Activated CD8-positive, alpha-beta T cell treated with anti-CD3 and anti-CD28 coated beads for 36 hours (primary cell): ENCODE measurements at regions not wholly inside any gene's neighbourhood (a gene's known extent, or its start where the extent isn't known, plus 50 kb on each side); places are given as distances from the start of the nearest gene placed in this dataset.

Experiments
- ATAC-seq: fragments of 200-7000 bp; cut with Tn5 transposase; one replicate; pipeline ENCODE4 v1.10.0; 2021; ENCODE audit warnings: mild to moderate bottlenecking, moderate library complexity
- CTCF ChIA-PET: fragments of 350-600 bp; sonication (Branson Sonifier 250); formaldehyde crosslinking; loops from one replicate; lab custom pipeline; 2021; ENCODE audit warnings: antibody characterized with exemption; lab: Charles Lee
- POLR2A ChIA-PET: fragments of 350-600 bp; sonication (Branson Sonifier 250); formaldehyde crosslinking; loops from one replicate; lab custom pipeline; 2021; ENCODE audit warnings: antibody characterized with exemption; lab: Charles Lee
- DNase-seq: peaks from one replicate; pipeline ENCODE4 v3.0.0-alpha.2; 2020
- H3K27ac Mint-ChIP-seq: one replicate; pipeline ENCODE4 v1.8.0; 2021; ENCODE audit warnings: mild to moderate bottlenecking, mixed read lengths
- H3K27me3 Mint-ChIP-seq: one replicate; pipeline ENCODE4 v1.8.0; 2021; ENCODE audit warnings: mixed read lengths
- H3K36me3 Mint-ChIP-seq: one replicate; pipeline ENCODE4 v1.8.0; 2021; ENCODE audit warnings: low read depth, mixed read lengths
- H3K4me1 Mint-ChIP-seq: one replicate; pipeline ENCODE4 v1.8.0; 2021; ENCODE audit warnings: low read depth, mixed read lengths
- H3K4me3 Mint-ChIP-seq: one replicate; pipeline ENCODE4 v1.8.0; 2021; ENCODE audit warnings: mild to moderate bottlenecking, moderate library complexity, mixed read lengths
- H3K9me3 Mint-ChIP-seq: one replicate; pipeline ENCODE4 v1.8.0; 2021; ENCODE audit warnings: mixed read lengths
- intact Hi-C: fragments of 100-400 bp; cut with micrococcal nuclease; formaldehyde crosslinking; loops from one replicate; pipeline ENCODE4 v1.10.0; 2022
- TF ChIP-seq, protein P1 (sequence below): fragments of 200-600 bp; IDR thresholded peaks from one replicate; pipeline ENCODE4 v1.8.0; 2022; ENCODE audit warnings: antibody characterized with exemption, mild to moderate bottlenecking

DNA sequence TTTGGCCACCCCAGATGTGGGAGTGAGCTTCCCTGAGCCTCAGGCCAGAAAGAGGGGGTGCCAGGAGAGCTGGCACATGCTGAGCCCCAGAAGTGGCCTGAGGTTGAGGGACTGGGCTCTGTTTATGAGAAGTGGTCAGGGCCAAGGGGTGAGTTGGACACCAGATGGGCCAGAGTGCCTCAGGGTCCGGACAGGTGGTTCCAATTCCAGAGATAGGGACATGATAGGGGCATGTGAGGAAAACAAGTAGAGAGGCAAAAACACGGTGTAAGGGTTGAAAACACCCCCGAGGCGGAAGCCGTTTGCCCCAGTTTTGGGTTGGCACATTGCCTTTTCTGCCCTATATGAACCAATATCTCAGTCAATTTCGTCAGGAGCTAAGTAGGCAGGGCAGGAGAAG is 125.6 kb upstream of the NFIB start:
- no peak overlapping the region for H3K27ac Mint-ChIP-seq

DNA sequence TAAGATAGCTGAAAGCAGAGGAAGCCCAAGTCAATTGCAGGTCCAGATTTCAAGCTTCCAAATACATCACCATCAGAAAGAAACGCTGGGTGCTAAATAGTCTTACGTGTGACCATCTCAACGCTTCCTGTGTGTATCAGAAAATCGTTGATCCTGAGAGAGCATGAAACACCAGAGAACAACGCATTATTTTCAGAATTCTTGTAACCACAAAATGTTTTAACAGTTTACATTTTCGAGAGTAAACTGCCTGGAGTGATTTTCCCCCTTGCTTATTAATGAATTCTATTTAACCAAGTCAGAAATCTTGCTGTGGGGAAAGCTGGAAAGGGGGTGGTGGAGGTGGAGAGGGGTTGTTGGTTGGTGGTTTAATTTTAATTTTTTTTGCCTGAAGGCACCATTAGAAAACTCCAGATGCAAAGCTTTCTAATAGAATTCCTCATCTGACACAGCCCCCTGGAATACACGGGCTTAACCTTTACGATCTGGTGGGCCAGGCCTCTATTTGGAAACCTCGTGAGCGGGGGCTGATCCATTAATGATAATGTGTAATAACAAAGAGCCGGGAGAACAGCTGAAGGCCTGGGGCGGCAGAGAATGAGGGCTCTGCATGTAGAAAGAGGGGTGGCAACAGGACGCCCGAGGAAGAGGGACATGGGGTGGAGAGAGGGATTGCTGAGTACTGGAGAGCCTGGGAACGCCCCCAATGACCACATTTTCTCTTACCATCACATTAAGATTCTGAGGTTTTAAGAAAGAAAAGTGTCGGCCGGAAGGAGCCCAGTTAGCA is 124.5 kb upstream of the NFIB start:
- Mint-ChIP-seq H3K36me3 (no peaks in the 10 kb centered on the region), H3K4me1 (no peaks in the 10 kb centered on the region), H3K9me3 (no peaks in the 10 kb centered on the region), H3K27ac (no peak overlapping the region), H3K27me3 (peaks cover 2% of the 10 kb centered on the region), H3K4me3 (no peak overlapping the region)
- intact Hi-C loops: no loop called here
- TF ChIP-seq, protein P1, sequence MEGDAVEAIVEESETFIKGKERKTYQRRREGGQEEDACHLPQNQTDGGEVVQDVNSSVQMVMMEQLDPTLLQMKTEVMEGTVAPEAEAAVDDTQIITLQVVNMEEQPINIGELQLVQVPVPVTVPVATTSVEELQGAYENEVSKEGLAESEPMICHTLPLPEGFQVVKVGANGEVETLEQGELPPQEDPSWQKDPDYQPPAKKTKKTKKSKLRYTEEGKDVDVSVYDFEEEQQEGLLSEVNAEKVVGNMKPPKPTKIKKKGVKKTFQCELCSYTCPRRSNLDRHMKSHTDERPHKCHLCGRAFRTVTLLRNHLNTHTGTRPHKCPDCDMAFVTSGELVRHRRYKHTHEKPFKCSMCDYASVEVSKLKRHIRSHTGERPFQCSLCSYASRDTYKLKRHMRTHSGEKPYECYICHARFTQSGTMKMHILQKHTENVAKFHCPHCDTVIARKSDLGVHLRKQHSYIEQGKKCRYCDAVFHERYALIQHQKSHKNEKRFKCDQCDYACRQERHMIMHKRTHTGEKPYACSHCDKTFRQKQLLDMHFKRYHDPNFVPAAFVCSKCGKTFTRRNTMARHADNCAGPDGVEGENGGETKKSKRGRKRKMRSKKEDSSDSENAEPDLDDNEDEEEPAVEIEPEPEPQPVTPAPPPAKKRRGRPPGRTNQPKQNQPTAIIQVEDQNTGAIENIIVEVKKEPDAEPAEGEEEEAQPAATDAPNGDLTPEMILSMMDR: no peak
- ATAC-seq: no peak
- POLR2A ChIA-PET: no interaction called here
- CTCF ChIA-PET: interaction anchor here (2.4 kb wide), 1 partner anchor 9 kb away, joined by 10 read pairs; no protein-coding TSS in a partner anchor
- no peak for DNase-seq

More for the DNA sequence above, 125.6 kb upstream of the NFIB start:
- H3K4me1 Mint-ChIP-seq: no peaks in the 10 kb centered on the region
- H3K36me3 Mint-ChIP-seq: no peaks in the 10 kb centered on the region
- ATAC-seq (no peak), DNase-seq (no peak)
- no peaks in the 10 kb centered on the region for H3K27me3 Mint-ChIP-seq
- no peak overlapping the region for H3K4me3 Mint-ChIP-seq
- TF ChIP-seq, protein P1: no peak
- CTCF ChIA-PET: interaction anchor here (2.4 kb wide), 1 partner anchor 10 kb away, joined by 10 read pairs; no protein-coding TSS in a partner anchor
- POLR2A ChIA-PET: no interaction called here
- no peaks in the 10 kb centered on the region for H3K9me3 Mint-ChIP-seq
- intact Hi-C loops: no loop called here

DNA sequence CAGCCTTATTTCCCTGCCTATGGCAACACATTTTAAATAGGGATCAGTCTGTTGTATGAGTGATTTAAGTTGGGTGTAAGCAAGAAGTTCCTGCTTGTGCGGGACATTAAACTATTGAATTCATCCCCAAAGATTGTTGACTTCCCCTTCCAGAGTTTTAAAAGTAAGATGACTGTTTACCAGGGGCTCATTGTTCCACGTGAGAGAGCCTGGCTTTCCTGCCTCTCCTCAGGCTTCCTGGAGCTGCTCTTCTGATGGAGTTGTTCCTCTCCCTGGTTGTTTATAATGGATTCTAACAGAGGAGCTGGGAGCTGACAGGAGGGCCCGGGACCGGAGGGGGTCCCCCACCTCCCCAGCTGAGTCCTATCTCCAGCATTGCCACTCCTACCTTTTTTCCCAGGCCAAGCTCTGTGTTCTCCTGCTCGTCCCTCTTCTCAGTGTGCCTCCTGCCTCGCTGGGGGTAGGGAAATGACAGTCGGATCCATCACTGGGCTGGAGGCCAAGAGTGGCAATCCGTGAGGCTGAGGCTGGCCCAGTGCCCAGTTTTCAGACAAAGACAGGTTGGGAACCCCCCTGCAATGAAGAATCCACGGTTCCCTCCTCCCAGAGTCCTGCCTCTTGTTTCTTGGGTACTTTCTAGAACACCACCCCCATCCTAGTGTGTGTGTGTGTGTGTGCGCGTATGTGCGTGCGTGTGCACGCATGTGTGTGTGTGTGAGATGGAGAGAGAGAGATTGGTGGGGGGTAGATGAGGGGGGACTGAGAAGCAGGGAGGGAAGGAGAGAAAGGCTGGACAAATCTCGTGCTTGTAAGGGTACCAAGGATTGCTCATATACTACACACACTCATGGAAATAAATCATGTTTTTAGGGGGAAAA is 123.7 kb upstream of the NFIB start:
- Mint-ChIP-seq H3K4me3 (no peak overlapping the region), H3K4me1 (no peaks in the 10 kb centered on the region), H3K27me3 (peaks cover 3% of the 10 kb centered on the region), H3K9me3 (no peaks in the 10 kb centered on the region), H3K27ac (no peak overlapping the region), H3K36me3 (no peaks in the 10 kb centered on the region)
- intact Hi-C loops: no loop called here
- ATAC-seq (no peak), DNase-seq (no peak)
- TF ChIP-seq, protein P1: no peak
- ChIA-PET POLR2A (no interaction called here), CTCF (no interaction called here)

DNA sequence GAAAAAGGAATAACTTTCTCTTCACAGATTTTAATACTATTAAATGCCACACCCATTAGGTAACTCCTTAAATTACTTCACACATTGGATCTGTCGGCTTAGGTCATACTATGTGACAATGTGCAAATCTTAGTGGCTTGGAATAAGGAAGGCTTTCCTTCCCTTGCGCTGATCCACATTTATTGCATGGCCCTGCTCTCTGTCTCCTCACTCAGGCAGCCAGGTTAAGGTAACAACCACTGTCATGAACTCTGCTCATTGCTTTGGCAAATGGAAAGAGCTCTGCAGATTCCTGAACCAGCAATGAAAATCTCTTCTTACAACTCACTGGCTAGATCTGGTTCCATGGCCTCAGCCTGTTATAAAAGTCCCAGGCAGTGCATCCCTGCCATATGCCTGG is 121.9 kb upstream of the NFIB start:
- H3K4me3 Mint-ChIP-seq: no peak overlapping the region
- no peaks in the 10 kb centered on the region for H3K36me3 Mint-ChIP-seq
- TF ChIP-seq, protein P1: no peak
- peaks cover 4% of the 10 kb centered on the region for H3K27me3 Mint-ChIP-seq
- POLR2A ChIA-PET: no interaction called here
- no peaks in the 10 kb centered on the region for H3K4me1 Mint-ChIP-seq
- ATAC-seq (no peak), DNase-seq (no peak)
- H3K27ac Mint-ChIP-seq: no peak overlapping the region
- CTCF ChIA-PET: no interaction called here
- intact Hi-C loops: no loop called here
- H3K9me3 Mint-ChIP-seq: no peaks in the 10 kb centered on the region
